HepG2 (cell line): ENCODE measurements at regions not wholly inside any gene's neighbourhood (a gene's known extent, or its start where the extent isn't known, plus 50 kb on each side); places are given as distances from the start of the nearest gene placed in this dataset.

Experiments used
- ATAC-seq: fragments of 200-7000 bp; cut with Tn5 transposase; 3 replicates; pipeline ENCODE4 v1.9.1; 2020; ENCODE audit warnings: mild to moderate bottlenecking, moderate library complexity
- BruUV-seq: library from RNA; stranded (reverse); fragments of 400-500 nt; replicated peaks from 2 replicates; lab custom pipeline; 2021; lab: Mats Ljungman, UMichigan
- CTCF ChIA-PET: fragments of 300-600 bp; formaldehyde crosslinking; extraction: SDS; loops from one replicate; lab custom pipeline; 2021; ENCODE audit warnings: low total read pairs, inconsistent platforms, low intra/inter-chr PET ratio; lab: Yijun Ruan, JAX
- POLR2A ChIA-PET: fragments of 350-600 bp; sonication (Branson Sonifier 250); formaldehyde crosslinking; loops from one replicate; lab custom pipeline; 2020; ENCODE audit warnings: antibody characterized with exemption, inconsistent platforms; lab: Yijun Ruan, JAX
- DNase-seq: peaks from one replicate; pipeline ENCODE4 v3.0.0-alpha.2; 2015; ENCODE audit warnings: low spot score
- FAIRE-seq: peaks from 3 replicates; lab custom pipeline; 2011; peaks lifted over from hg19 to GRCh38; lab: Jason Lieb, UNC
- H2AFZ ChIP-seq: one replicate; pipeline ENCODE4 v1.6.1; 2011; ENCODE audit warnings: low read length, inconsistent platforms
- H3K27ac ChIP-seq: fragments of 300-600 bp; 3 replicates; pipeline ENCODE4 v1.8.0; 2011; ENCODE audit warnings: mixed run types, mild to moderate bottlenecking, mixed read lengths, low read length, inconsistent platforms; ENCODE audit not compliant: insufficient read depth; ENCODE audit errors: extremely low read length
- H3K27me3 ChIP-seq, 2 experiments: fragments of 200-600 bp in 1 of 2; 2 replicates in 1 of 2; 3 replicates in 1 of 2; pipeline versions ENCODE4 v1.6.0 to v1.8.0; 2011; ENCODE audit warnings: low read length in 2 of 2, mild to moderate bottlenecking in 2 of 2, moderate library complexity in 2 of 2, inconsistent platforms in 1 of 2; ENCODE audit not compliant: insufficient read depth in 2 of 2, control insufficient read depth in 1 of 2
- H3K36me3 ChIP-seq, 2 experiments: fragments of 200-600 bp in 1 of 2; replicated peaks in 1 of 2; 2 replicates in 1 of 2; 3 replicates in 1 of 2; pipeline versions ENCODE4 v1.5.1 to v1.8.0; 2011; ENCODE audit warnings: low read length in 2 of 2, inconsistent platforms in 1 of 2; ENCODE audit not compliant: insufficient read depth in 2 of 2, control insufficient read depth in 1 of 2
- H3K4me1 ChIP-seq: 2 replicates; pipeline ENCODE4 v1.5.1; 2012; ENCODE audit warnings: low read length, inconsistent platforms; ENCODE audit not compliant: insufficient read depth
- H3K4me2 ChIP-seq: 2 replicates; pipeline ENCODE4 v1.6.0; 2011; ENCODE audit warnings: low read depth, low read length, inconsistent platforms
- H3K4me3 ChIP-seq, 3 experiments: fragments of 200-600 bp in 1 of 3; sonication (generic), shearing (Covaris generic) in 1 of 3; replicated peaks in 1 of 3; 2 replicates each; pipeline ENCODE4 v1.5.1; 2011 to 2016; ENCODE audit warnings: low read length in 3 of 3, inconsistent platforms in 2 of 3, low read depth in 2 of 3, mild to moderate bottlenecking in 2 of 3, control low read depth in 1 of 3, mixed read lengths in 1 of 3; ENCODE audit not compliant: insufficient read depth in 1 of 3
- H3K79me2 ChIP-seq: one replicate; pipeline ENCODE4 v1.6.1; 2011; ENCODE audit warnings: low read length, inconsistent platforms; ENCODE audit not compliant: insufficient read depth
- H3K9ac ChIP-seq: 2 replicates; pipeline ENCODE4 v1.6.0; 2011; ENCODE audit warnings: mild to moderate bottlenecking, low read depth, low read length, inconsistent platforms; ENCODE audit not compliant: insufficient read depth
- H3K9me3 ChIP-seq: 2 replicates; pipeline ENCODE4 v1.5.1; 2012; ENCODE audit warnings: mild to moderate bottlenecking, low read length
- H4K20me1 ChIP-seq: 2 replicates; pipeline ENCODE4 v1.6.0; 2011; ENCODE audit warnings: inconsistent platforms, mild to moderate bottlenecking, low read length, moderate library complexity; ENCODE audit not compliant: insufficient read depth
- AKAP8 ChIP-seq: sonication (generic); formaldehyde crosslinking; IDR thresholded peaks from 2 replicates; pipeline ENCODE4 v1.5.1; 2020; ENCODE audit warnings: mild to moderate bottlenecking, missing genetic modification reagents
- CBX2 ChIP-seq, 2 experiments: fragments of 200-600 bp in 1 of 2; sonication (generic); formaldehyde crosslinking in 1 of 2; IDR thresholded peaks; 2 replicates each; pipeline versions ENCODE4 v1.7.0 to v1.8.1; 2018 to 2022; ENCODE audit warnings: low read depth in 2 of 2, low read length in 1 of 2, mild to moderate bottlenecking in 1 of 2, missing genetic modification reagents in 1 of 2
- FIP1L1 ChIP-seq: fragments of 200-400 bp; formaldehyde crosslinking; IDR thresholded peaks from 2 replicates; pipeline ENCODE4 v1.6.1; 2018; ENCODE audit warnings: low read depth, mild to moderate bottlenecking, low read length, moderate library complexity, borderline replicate concordance; ENCODE audit not compliant: insufficient read depth
- HOXA3 ChIP-seq: sonication (generic); formaldehyde crosslinking; IDR thresholded peaks from 2 replicates; pipeline ENCODE4 v1.5.0; 2020; ENCODE audit warnings: missing genetic modification reagents
- KDM5A ChIP-seq: fragments of 200-600 bp; sonication (generic); IDR thresholded peaks from 2 replicates; pipeline ENCODE4 v1.7.0; 2018; ENCODE audit warnings: antibody characterized with exemption, mild to moderate bottlenecking, low read length, borderline replicate concordance
- MAF1 ChIP-seq: sonication (generic); formaldehyde crosslinking; IDR thresholded peaks from 2 replicates; pipeline ENCODE4 v1.5.0; 2020; ENCODE audit warnings: missing genetic modification reagents, borderline replicate concordance
- NFKBIZ ChIP-seq: IDR thresholded peaks from 2 replicates; pipeline ENCODE4 v1.6.1; 2018; ENCODE audit warnings: missing genetic modification reagents, missing compliant biosample characterization
- SALL1 ChIP-seq: sonication (generic); formaldehyde crosslinking; IDR thresholded peaks from 2 replicates; pipeline ENCODE4 v1.8.0; 2022; ENCODE audit warnings: mild to moderate bottlenecking, missing genetic modification reagents
- SIN3A ChIP-seq: IDR thresholded peaks from 2 replicates; pipeline ENCODE4 v1.6.1; 2011; ENCODE audit warnings: low read depth, mild to moderate bottlenecking, control low read depth, low read length, borderline replicate concordance
- SMAD9 ChIP-seq: sonication (generic); formaldehyde crosslinking; IDR thresholded peaks from 2 replicates; pipeline ENCODE4 v1.5.1; 2020; ENCODE audit warnings: mild to moderate bottlenecking, missing genetic modification reagents
- ZC3H13 ChIP-seq: sonication (generic); formaldehyde crosslinking; IDR thresholded peaks from 2 replicates; pipeline ENCODE4 v1.8.1; 2023; ENCODE audit warnings: mild to moderate bottlenecking, missing genetic modification reagents, moderate library complexity
- ZC3H4 ChIP-seq: sonication (generic); formaldehyde crosslinking; IDR thresholded peaks from 2 replicates; pipeline ENCODE4 v1.4.0; 2020; ENCODE audit warnings: missing genetic modification reagents, borderline replicate concordance
- ZNF207 ChIP-seq: fragments of 450-650 bp; IDR thresholded peaks from 2 replicates; pipeline ENCODE4 v1.6.1; 2016; ENCODE audit warnings: antibody characterized with exemption, borderline replicate concordance
- ZNF30 ChIP-seq: sonication (generic); formaldehyde crosslinking; IDR thresholded peaks from 2 replicates; pipeline ENCODE4 v1.5.0; 2020; ENCODE audit warnings: mild to moderate bottlenecking, missing genetic modification reagents
- ZNF691 ChIP-seq: sonication (generic); formaldehyde crosslinking; IDR thresholded peaks from 2 replicates; pipeline ENCODE4 v1.4.0; 2020; ENCODE audit warnings: missing genetic modification reagents, low read depth, mild to moderate bottlenecking, borderline replicate concordance
- ZNF83 ChIP-seq: sonication (generic); formaldehyde crosslinking; IDR thresholded peaks from 2 replicates; pipeline ENCODE4 v1.4.0; 2020; ENCODE audit warnings: missing genetic modification reagents, mild to moderate bottlenecking, borderline replicate concordance
- WGBS: methylation state at CpG from one replicate; pipeline ENCODE4 v1.1.6; 2017; ENCODE audit warnings: low lambda C conversion rate; 5-methylcytosine and 5-hydroxymethylcytosine counted together
- in situ Hi-C: cut with HindIII; loops from 2 replicates; pipeline ENCODE4 v1.10.0; 2017; ENCODE audit warnings: low pct_unique_long_range_greater_than_20kb; ENCODE audit not compliant: extremely low pct_ligation_motif_present
- intact Hi-C: fragments of 100-400 bp; cut with micrococcal nuclease; formaldehyde crosslinking; loops from one replicate; pipeline ENCODE4 v1.10.0; 2022; ENCODE audit not compliant: unreplicated experiment
- TF ChIP-seq, protein P1 (sequence below): sonication (generic); formaldehyde crosslinking; IDR thresholded peaks from 2 replicates; pipeline ENCODE4 v1.4.0; 2020; ENCODE audit warnings: missing genetic modification reagents
- TF ChIP-seq, protein P2 (sequence below): sonication (generic); formaldehyde crosslinking; IDR thresholded peaks from 2 replicates; pipeline ENCODE4 v1.4.0; 2020; ENCODE audit warnings: missing genetic modification reagents

GRCh38 chr2:64287202-64287740 is 143.1 kb upstream of the PELI1 start:
- BruUV-seq, result no TSS peak
- H3K36me3 ChIP-seq, result no peaks in the 10 kb centered on the region
- WGBS, result 63% methylated on average over 5 of the region's 5 CpGs
- no peaks in the 10 kb centered on the region for H4K20me1 ChIP-seq
- no peaks in the 10 kb centered on the region for H3K9me3 ChIP-seq
- CTCF ChIA-PET, result no interaction called here
- no peak overlapping the region for H3K27ac ChIP-seq
- no peak overlapping the region for H3K4me3 ChIP-seq
- no peak for FAIRE-seq
- H2AFZ ChIP-seq, result no peak overlapping the region
- no peak overlapping the region for H3K9ac ChIP-seq
- in situ Hi-C loops (no loop called here), intact Hi-C loops (no loop called here)
- POLR2A ChIA-PET, result no interaction called here
- ATAC-seq, result no peak
- H3K4me2 ChIP-seq, result no peak overlapping the region
- H3K4me1 ChIP-seq, result no peaks in the 10 kb centered on the region
- no peaks in the 10 kb centered on the region for H3K79me2 ChIP-seq
- DNase-seq, result no peak
- peaks cover 6 to 38% of the 10 kb centered on the region in 2 experiments; a peak in 4 of 5 replicates for H3K27me3 ChIP-seq
- TF ChIP-seq SMAD9 (CRISPR knock-in tag), result no peak
- TF ChIP-seq, protein P1, sequence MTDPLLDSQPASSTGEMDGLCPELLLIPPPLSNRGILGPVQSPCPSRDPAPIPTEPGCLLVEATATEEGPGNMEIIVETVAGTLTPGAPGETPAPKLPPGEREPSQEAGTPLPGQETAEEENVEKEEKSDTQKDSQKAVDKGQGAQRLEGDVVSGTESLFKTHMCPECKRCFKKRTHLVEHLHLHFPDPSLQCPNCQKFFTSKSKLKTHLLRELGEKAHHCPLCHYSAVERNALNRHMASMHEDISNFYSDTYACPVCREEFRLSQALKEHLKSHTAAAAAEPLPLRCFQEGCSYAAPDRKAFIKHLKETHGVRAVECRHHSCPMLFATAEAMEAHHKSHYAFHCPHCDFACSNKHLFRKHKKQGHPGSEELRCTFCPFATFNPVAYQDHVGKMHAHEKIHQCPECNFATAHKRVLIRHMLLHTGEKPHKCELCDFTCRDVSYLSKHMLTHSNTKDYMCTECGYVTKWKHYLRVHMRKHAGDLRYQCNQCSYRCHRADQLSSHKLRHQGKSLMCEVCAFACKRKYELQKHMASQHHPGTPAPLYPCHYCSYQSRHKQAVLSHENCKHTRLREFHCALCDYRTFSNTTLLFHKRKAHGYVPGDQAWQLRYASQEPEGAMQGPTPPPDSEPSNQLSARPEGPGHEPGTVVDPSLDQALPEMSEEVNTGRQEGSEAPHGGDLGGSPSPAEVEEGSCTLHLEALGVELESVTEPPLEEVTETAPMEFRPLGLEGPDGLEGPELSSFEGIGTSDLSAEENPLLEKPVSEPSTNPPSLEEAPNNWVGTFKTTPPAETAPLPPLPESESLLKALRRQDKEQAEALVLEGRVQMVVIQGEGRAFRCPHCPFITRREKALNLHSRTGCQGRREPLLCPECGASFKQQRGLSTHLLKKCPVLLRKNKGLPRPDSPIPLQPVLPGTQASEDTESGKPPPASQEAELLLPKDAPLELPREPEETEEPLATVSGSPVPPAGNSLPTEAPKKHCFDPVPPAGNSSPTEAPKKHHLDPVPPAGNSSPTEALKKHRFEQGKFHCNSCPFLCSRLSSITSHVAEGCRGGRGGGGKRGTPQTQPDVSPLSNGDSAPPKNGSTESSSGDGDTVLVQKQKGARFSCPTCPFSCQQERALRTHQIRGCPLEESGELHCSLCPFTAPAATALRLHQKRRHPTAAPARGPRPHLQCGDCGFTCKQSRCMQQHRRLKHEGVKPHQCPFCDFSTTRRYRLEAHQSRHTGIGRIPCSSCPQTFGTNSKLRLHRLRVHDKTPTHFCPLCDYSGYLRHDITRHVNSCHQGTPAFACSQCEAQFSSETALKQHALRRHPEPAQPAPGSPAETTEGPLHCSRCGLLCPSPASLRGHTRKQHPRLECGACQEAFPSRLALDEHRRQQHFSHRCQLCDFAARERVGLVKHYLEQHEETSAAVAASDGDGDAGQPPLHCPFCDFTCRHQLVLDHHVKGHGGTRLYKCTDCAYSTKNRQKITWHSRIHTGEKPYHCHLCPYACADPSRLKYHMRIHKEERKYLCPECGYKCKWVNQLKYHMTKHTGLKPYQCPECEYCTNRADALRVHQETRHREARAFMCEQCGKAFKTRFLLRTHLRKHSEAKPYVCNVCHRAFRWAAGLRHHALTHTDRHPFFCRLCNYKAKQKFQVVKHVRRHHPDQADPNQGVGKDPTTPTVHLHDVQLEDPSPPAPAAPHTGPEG, result no peak
- no peak for TF ChIP-seq ZC3H4 (CRISPR knock-in tag)
- TF ChIP-seq ZNF207, result no peak
- TF ChIP-seq, protein P2, sequence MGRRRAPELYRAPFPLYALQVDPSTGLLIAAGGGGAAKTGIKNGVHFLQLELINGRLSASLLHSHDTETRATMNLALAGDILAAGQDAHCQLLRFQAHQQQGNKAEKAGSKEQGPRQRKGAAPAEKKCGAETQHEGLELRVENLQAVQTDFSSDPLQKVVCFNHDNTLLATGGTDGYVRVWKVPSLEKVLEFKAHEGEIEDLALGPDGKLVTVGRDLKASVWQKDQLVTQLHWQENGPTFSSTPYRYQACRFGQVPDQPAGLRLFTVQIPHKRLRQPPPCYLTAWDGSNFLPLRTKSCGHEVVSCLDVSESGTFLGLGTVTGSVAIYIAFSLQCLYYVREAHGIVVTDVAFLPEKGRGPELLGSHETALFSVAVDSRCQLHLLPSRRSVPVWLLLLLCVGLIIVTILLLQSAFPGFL (CRISPR knock-in tag), result no peak
- TF ChIP-seq MAF1 (CRISPR knock-in tag), result no peak
- no peak for TF ChIP-seq SALL1 (CRISPR knock-in tag)
- no peak for TF ChIP-seq ZNF30 (CRISPR knock-in tag)
- no peak for TF ChIP-seq ZC3H13 (CRISPR knock-in tag)
- no peak for TF ChIP-seq FIP1L1
- TF ChIP-seq ZNF83 (CRISPR knock-in tag), result no peak
- no peak for TF ChIP-seq KDM5A
- no peak for TF ChIP-seq CBX2 (IDR thresholded peaks at IDR 0.05; ENCODE audit: low read depth, low read length)
- no peak for TF ChIP-seq CBX2 (CRISPR knock-in tag; IDR thresholded peaks at IDR 0.05; ENCODE audit: low read depth)
- TF ChIP-seq NFKBIZ (CRISPR knock-in tag), result no peak
- no peak for TF ChIP-seq HOXA3 (CRISPR knock-in tag)
- no peak for TF ChIP-seq ZNF691 (CRISPR knock-in tag)
- TF ChIP-seq AKAP8 (CRISPR knock-in tag), result no peak
- no peak for TF ChIP-seq SIN3A
